ENCODE measurements at regions not wholly inside any gene's neighbourhood (a gene's known extent, or its start where the extent isn't known, plus 50 kb on each side); places are given as distances from the start of the nearest gene placed in this dataset.

- no peaks in the 10 kb centered on the region for H3K9me3 ChIP-seq
- no peak overlapping the region for H3K27ac ChIP-seq
- ATAC-seq (no peak), DNase-seq (no peak)
- WGBS, 2 donors: 66 to 70% methylated on average over 6 of the region's 6 CpGs
- H3K36me3 ChIP-seq (replicated peaks in 1 of 2; ENCODE audit: insufficient read depth in 1 of 2, low read depth in 2 of 2): no peaks in the 10 kb centered on the region
- intact Hi-C loops (cut with DNase I): no loop called here
- no peak for TF ChIP-seq POLR2A (IDR thresholded peaks at IDR 0.05)
- no peak for TF ChIP-seq CTCF (IDR thresholded peaks at IDR 0.05)
- H3K4me1 ChIP-seq: no peaks in the 10 kb centered on the region
- H3K27me3 ChIP-seq: no peaks in the 10 kb centered on the region
- H3K4me3 ChIP-seq: no peak overlapping the region
Observed at GRCh38 chr1:10852486-10852885, 56.0 kb upstream of the CASZ1 start.

DNA sequence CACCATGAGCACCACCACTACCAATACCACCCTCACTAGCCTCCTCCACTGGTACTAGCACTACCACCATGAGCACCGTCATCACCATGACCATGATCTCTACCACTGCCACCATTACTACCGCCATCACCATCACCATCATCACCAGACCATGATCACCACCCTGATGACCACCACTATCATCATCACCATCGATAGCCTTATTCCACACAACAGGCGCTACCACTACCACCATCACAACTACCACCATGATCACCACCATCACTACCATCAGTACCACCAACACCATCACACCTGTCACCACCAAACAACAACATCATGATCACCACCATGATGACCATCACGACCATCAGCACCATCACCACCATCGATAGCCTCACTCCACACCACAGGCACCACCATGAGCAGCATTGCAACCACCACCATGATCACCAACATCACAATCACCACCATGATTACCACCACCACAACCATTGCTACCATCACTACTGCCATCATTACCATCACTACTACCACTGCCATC, 56.6 kb upstream of the CASZ1 start:
- H3K27ac ChIP-seq: no peak overlapping the region
- DNase-seq (no peak), ATAC-seq (no peak)
- TF ChIP-seq POLR2A (IDR thresholded peaks at IDR 0.05) (no peak), CTCF (IDR thresholded peaks at IDR 0.05) (no peak)
- H3K27me3 ChIP-seq: no peaks in the 10 kb centered on the region
- intact Hi-C loops (cut with DNase I): no loop called here
- WGBS, 2 donors: 81 to 85% methylated on average over 6 of the region's 6 CpGs
- no peaks in the 10 kb centered on the region for H3K4me1 ChIP-seq
- no peak overlapping the region for H3K4me3 ChIP-seq
- no peaks in the 10 kb centered on the region for H3K36me3 ChIP-seq (replicated peaks in 1 of 2; ENCODE audit: insufficient read depth in 1 of 2, low read depth in 2 of 2)
- H3K9me3 ChIP-seq: no peaks in the 10 kb centered on the region

GRCh38 chr1:10853701-10854100, 57.3 kb upstream of the CASZ1 start:
- no peaks in the 10 kb centered on the region for H3K4me1 ChIP-seq
- no peaks in the 10 kb centered on the region for H3K27me3 ChIP-seq
- no peak for TF ChIP-seq POLR2A (IDR thresholded peaks at IDR 0.05)
- intact Hi-C loops (cut with DNase I): no loop called here
- no peaks in the 10 kb centered on the region for H3K9me3 ChIP-seq
- DNase-seq (no peak), ATAC-seq (no peak)
- 95 to 96% methylated on average over 2 of the region's 2 CpGs for WGBS, 2 donors
- H3K36me3 ChIP-seq (replicated peaks in 1 of 2; ENCODE audit: insufficient read depth in 1 of 2, low read depth in 2 of 2): no peaks in the 10 kb centered on the region
- H3K27ac ChIP-seq: no peak overlapping the region
- no peak overlapping the region for H3K4me3 ChIP-seq

DNA sequence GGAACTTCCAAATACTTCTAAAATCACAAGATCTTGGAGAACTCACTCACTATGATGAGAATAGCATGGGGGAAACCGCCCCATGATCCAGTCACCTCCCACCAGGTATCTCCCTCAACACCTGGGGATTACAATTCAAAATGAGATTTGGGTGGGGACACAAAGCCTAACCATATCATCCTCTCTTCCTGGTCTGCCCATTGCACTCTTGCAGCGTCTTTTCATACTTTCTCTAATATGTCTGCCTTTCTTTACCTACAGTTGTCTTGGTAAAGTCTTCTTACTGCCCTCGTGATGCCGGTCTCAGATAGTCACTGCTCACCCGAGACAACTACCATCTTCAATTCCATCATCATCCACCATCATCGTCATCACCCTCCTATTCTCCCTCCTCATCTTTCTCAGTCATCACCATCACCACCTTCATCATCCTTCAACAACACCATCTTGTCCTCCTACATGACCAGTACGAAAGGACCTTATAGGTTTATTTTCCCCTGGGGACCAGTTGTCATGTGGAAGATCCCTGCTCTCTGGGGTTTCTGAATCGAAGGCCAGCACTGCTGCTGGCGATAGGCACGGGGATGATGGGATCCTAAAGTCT, 58.5 kb upstream of the CASZ1 start:
- DNase-seq (no peak), ATAC-seq (no peak)
- no peaks in the 10 kb centered on the region for H3K9me3 ChIP-seq
- WGBS, 2 donors: 89 to 90% methylated on average over 10 of the region's 10 CpGs
- no peaks in the 10 kb centered on the region for H3K4me1 ChIP-seq
- intact Hi-C loops (cut with DNase I): no loop called here
- no peaks in the 10 kb centered on the region for H3K27me3 ChIP-seq
- H3K4me3 ChIP-seq: no peak overlapping the region
- no peak for TF ChIP-seq POLR2A (IDR thresholded peaks at IDR 0.05)
- TF ChIP-seq CTCF (IDR thresholded peaks at IDR 0.05): no peak
- no peak overlapping the region for H3K27ac ChIP-seq
- H3K36me3 ChIP-seq (replicated peaks in 1 of 2; ENCODE audit: insufficient read depth in 1 of 2, low read depth in 2 of 2): no peaks in the 10 kb centered on the region

DNA sequence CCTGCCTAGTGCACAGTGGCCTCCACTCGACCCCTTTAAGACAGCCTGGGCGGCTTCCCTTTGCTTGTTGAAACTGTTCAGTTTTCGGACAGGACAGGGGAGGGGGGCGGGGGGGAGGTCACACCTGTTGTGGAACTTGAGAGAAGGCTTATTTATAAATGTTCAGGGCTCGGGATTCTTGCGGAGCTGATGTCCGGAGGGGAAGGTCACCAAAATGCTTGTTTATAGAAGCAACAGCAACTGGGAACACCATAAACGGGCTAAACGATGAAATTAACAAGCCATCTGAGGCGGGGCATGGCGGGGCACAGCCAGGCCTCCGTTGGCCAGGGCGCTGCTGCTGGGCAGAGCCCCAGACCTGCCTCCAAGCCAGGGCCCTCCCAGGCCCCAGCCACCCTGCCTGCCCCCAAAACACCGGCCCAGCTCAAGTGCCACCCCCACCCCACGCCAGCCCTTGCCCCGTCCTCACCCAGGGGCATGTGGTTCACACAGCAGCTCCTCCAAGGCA, 59.8 kb upstream of the CASZ1 start:
- Histone ChIP-seq H3K9me3 (no peaks in the 10 kb centered on the region), H3K27me3 (no peaks in the 10 kb centered on the region), H3K27ac (no peak overlapping the region), H3K4me3 (no peak overlapping the region), H3K4me1 (no peaks in the 10 kb centered on the region), H3K36me3 (replicated peaks in 1 of 2; ENCODE audit: insufficient read depth in 1 of 2, low read depth in 2 of 2) (no peaks in the 10 kb centered on the region)
- ATAC-seq (no peak), DNase-seq (no peak)
- WGBS, 2 donors: 77 to 83% methylated on average over 13 to 16 of the region's 16 CpGs
- TF ChIP-seq POLR2A (IDR thresholded peaks at IDR 0.05) (no peak), CTCF (IDR thresholded peaks at IDR 0.05) (no peak)
- intact Hi-C loops (cut with DNase I): no loop called here

Measured in body of pancreas (tissue), 4 donors.